GM21786 (cell line): ENCODE measurements at regions not wholly inside any gene's neighbourhood (a gene's known extent, or its start where the extent isn't known, plus 50 kb on each side); places are given as distances from the start of the nearest gene placed in this dataset.
"Not testable (repeated sequence)": the region's sequence is repeated elsewhere in the genome, so short reads cannot be mapped to it uniquely, and the experiment has no call there.

Experiments used
- ATAC-seq: cut with Tn5 transposase; IDR thresholded peaks from one replicate; pipeline ENCODE4 v1.9.1; 2021; ENCODE audit not compliant: unreplicated experiment

GRCh38 chr2:101610750-101611315 is 86.7 kb upstream of the MAP4K4 start:
- no peak for ATAC-seq

DNA sequence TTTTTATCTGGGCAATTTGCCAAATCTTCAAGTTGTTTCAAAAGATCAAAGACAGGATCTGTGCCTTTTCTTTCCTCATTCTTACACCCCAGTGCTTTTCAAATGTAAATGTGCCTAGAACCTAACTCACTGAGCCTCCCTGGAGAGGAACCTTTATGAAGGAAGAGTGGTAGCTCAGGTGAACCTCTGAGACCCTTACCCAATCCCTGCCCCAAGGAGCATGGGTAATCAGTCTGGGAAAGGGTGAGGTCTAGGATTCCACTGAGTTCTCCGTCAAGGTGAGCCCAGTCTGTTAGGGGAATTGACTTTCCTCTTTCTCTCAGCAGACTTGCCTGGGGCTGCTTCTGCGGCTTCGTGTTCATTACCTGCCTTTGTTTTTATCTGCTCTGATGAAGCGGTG is 88.1 kb upstream of the MAP4K4 start:
- no peak for ATAC-seq

DNA sequence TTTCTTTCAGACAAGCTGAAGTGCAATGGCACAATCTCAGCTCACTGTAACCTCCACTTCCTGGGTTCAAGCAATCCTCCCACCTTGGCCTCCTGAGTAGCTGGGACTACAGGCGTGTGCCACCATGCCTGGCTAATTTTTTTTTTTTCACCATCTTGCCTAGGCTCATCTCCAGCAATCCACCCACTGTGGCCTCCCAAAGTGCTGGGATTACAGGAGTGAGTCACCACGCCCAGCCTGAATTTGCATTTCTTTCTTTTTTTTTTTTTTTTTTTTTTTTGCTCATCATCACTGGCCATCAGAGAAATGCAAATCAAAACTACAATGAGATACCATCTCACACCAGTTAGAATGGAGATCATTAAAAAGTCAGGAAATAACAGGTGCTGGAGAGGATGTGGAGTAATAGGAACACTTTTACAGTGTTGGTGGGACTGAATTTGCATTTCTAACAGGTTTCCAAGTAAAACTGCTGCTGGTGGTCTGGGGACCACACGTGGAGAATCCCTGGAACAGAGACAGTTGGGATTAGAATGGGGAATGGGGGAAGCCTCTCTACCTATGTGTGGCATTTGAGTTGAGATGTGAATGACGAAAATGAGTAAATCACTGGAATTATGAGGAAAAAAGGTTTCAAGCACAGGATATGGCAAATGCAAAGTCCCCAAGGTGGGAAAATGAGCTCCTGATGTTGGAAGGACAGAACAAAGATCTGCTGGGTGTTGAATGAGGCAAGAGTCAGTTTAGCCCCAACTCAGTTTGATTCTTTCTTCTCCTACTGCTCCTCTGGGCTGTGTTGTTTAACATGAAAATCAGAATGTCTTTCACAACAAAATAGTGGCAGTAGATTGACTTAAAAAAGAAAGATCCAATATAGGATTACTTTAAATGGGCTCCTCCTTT is 88.8 kb upstream of the MAP4K4 start:
- ATAC-seq: no peak

GRCh38 chr2:101597347-101597944 is 100.1 kb upstream of the MAP4K4 start:
- no peak for ATAC-seq

GRCh38 chr2:101596333-101596732 is 101.2 kb upstream of the MAP4K4 start:
- no peak for ATAC-seq

DNA sequence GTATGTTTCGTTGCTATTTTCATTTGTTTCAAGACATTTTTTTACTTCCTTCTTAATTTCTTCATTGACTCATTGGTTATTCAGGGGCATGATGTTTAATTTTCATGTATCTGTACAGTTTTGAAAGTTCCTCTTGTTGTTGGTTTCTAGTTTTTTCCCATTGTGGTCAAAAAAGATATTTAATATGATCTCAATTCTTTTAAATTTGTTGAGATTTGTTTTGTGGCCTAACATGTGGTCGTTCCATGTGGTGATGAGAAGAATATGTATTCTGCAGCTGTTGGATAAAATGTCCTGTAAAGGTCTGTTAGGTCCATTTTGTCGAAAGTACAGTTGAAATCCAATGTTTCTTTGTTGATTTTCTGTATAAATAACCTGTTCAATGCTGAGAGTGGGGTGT is 110.3 kb upstream of the MAP4K4 start:
- ATAC-seq: no peak

DNA sequence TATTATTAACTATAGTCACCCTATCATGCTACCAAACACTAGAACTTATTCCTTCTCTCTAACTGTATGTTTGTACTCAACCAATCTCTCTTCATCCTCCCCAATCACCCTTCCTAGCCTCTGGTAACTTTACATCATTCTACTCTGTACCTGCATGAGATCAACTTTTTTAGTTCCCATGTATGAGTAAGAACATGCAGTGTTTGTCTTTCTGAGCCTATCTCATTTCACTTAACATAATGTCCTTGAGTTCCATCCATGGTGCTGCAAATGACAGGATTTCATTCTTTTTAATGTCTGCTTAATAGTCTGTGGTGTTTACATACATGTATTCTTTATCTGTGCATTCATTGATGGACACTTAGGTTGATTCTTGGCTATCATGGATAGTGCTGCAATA is 108.9 kb upstream of the RFX8 start:
- no peak for ATAC-seq

DNA sequence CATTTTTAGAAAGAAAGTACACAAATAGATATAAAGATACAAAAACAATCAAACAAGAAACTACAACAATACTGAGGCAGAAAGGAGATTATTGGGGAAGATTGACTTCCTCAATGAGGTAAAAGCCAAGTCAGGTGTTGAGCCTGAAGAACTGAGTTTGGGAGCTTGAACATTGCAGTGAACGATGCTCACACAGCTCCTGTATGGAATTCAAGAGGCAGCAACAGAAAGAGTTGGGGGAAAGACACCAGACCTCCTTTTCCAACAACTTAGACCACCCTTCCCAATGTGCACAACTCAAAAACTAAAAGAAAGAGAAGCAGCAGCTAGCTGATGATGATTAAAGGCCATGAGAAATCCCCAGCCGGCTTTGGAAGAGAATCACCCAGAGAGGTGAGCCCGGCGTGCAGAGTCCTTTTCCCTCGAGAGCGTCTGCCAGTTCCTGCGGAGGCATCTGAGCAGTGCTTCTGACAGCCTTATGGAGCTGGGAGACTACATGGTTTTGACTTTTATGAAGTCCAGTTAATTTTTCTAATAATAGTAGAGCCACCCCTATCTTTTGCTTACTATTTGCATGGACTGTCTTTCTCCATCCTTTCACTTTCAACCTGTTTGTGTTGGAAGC is 106.9 kb upstream of the RFX8 start:
- ATAC-seq: no peak

DNA sequence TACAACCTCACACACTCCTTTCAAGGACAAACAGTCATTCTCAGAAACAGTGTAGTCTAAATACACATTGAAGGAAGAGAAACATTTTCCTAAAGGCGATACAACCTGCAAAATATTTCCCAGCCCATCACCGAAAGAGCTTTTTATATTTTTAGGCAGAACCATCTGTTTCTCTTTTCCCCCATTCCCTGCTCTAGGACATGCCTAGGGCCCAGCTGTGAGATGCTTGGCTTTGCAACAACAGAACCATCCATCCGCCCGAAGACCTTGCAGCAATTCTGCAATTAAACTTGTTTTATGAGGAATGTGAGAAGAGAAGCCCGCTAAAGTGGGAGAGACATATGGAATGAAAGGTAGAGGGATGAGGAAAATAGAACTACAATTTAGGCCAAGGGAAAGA is 105.6 kb upstream of the RFX8 start:
- no peak for ATAC-seq

GRCh38 chr2:101578671-101579070 is 103.8 kb upstream of the RFX8 start:
- ATAC-seq: no peak

DNA sequence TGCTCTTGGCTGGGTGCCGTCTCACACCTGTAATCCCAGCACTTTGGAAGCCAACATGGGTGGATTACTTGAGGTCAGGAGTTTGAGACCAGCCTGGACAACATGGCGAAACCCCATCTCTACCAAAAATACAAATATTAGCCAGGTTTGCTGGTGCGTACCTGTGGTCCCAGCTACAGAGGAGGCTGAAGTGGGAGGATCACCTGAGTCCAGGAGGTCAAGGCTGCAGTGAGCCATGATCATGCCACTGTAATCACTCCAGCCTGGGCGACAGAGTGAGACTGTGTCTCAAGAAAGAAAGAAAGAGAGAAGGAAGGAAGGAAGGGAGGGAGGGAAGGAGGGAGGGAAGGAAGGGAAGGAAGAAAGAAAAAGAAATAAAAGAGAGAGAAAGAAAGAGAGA is 103.2 kb upstream of the RFX8 start:
- not testable (repeated sequence) for ATAC-seq

GRCh38 chr2:101577173-101577572 is 102.3 kb upstream of the RFX8 start:
- ATAC-seq: no peak

DNA sequence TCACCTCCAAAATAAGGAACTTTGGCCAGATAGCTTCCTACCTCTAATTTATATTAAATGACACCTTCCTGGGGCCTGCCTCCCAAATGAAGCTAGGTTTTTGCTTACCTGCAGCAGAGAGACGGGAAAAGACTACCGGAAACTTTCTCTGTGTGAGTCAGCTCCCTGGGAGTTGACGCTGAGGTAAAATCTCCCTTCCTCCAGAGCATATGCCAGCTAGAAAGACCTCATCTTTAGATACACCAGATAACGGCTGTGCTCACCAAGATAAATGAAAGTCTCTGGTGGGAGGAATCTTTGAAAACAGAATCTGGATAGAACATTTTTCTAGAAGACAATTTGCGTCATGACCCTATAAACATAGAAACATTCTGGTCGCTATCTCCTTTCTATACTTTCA is 99.7 kb upstream of the RFX8 start:
- no peak for ATAC-seq

DNA sequence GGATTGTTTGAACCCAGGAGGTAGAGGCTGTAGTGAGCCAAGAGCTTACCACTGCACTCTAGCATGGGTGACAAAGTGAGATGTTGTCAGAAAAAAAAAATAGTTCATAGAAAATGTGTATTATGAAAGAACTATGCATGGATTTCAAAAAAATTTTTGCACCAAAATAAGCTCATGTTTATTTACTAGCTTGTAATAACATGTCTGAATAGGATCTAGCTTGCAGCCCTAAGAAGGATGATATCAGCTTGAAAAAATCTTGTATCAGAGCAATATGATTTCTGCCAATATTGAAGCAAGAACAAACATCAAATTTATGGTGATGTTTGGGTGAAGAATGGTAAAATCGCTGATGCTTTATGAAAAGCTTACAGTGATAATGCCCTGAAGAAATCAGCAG is 97.0 kb upstream of the RFX8 start:
- no peak for ATAC-seq

GRCh38 chr2:101569886-101570520 is 95.1 kb upstream of the RFX8 start:
- ATAC-seq: no peak

- ATAC-seq: no peak
Measured at GRCh38 chr2:101568969-101569368, 94.1 kb upstream of the RFX8 start.

- no peak for ATAC-seq
Measured at GRCh38 chr2:101566632-101567228, 91.8 kb upstream of the RFX8 start.

- ATAC-seq: no peak
Measured at GRCh38 chr2:101563849-101564248, 88.9 kb upstream of the RFX8 start.

DNA sequence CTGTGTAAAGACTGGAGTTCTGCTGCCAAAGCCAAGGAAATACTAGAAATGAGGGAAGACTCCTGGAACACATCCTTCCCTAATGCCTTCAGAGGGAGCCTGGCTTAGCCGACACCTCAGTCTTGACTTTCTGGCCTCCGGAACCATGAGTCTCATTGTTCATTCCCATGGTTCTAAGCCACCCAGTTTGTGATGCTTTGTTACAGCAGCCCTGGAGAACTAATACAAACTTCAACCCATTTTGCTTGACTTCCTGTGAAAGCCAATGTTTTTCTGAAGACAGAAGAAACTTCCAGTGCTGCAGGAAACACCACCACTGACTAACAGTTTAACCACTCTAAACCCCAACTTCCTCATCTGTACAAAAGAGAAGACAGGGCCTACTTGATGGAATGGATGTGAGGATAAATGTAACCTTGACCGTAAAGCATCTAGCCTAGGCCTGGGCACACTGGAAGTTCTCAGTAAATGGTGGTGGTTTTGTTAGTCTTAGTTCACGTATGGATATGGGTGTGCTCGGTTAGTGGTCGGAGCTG is 85.9 kb upstream of the RFX8 start:
- no peak for ATAC-seq

DNA sequence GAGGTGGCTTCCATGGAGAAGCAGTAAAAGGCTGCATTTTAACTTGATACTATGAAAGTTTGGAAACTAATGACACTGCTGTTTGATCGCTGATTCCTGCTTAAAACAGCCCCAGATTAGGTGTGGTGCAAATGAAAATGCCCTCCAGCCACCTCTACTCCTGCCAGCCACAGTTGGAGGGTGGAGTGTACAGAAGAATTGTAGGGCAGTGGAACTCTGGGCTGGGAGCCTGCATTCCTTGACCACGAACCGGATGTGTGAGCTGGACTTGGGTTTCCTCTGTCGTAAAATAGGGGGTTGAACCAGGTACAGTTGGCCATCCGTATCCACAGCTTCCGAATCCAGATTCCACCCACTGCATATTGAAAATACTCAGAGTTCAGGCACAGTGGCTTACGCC is 84.6 kb upstream of the RFX8 start:
- ATAC-seq: no peak
